Retinal pigment epithelial cell (primary cell): ENCODE measurements at regions not wholly inside any gene's neighbourhood (a gene's known extent, or its start where the extent isn't known, plus 50 kb on each side); places are given as distances from the start of the nearest gene placed in this dataset.

ENCODE experiments used
- DNase-seq: peaks from one replicate; pipeline ENCODE4 v3.0.0-alpha.2; 2010; ENCODE audit warnings: low read depth
- H3K4me3 ChIP-seq: 2 replicates; pipeline ENCODE4 v1.5.1; 2011; ENCODE audit warnings: mild to moderate bottlenecking, low read length, control low read depth, moderate library complexity
- CTCF ChIP-seq: conservative IDR thresholded peaks from 2 replicates; pipeline ENCODE4 v1.5.1; 2011; ENCODE audit warnings: low read depth, low read length, control low read depth, inconsistent platforms

- TF ChIP-seq CTCF = no peak
- DNase-seq = no peak
- no peak overlapping the region for H3K4me3 ChIP-seq
Observed at GRCh38 chr6:3625149-3625979, 126.1 kb downstream of the PXDC1 start.

GRCh38 chr6:3624250-3625136, 127.0 kb downstream of the PXDC1 start:
- TF ChIP-seq CTCF = no peak
- H3K4me3 ChIP-seq = no peak overlapping the region
- DNase-seq = no peak

GRCh38 chr6:3623451-3624249, 127.9 kb downstream of the PXDC1 start:
- no peak for TF ChIP-seq CTCF
- DNase-seq = no peak

GRCh38 chr6:3621411-3621810, 130.1 kb downstream of the PXDC1 start:
- no peak overlapping the region for H3K4me3 ChIP-seq
- no peak for DNase-seq
- no peak for TF ChIP-seq CTCF

More at GRCh38 chr6:3623451-3624249, 127.9 kb downstream of the PXDC1 start:
- no peak overlapping the region for H3K4me3 ChIP-seq

GRCh38 chr6:3620937-3621336, 130.6 kb downstream of the PXDC1 start:
- no peak for DNase-seq
- TF ChIP-seq CTCF = no peak
- no peak overlapping the region for H3K4me3 ChIP-seq

GRCh38 chr6:3620389-3620788, 131.1 kb downstream of the PXDC1 start:
- TF ChIP-seq CTCF = no peak

More at GRCh38 chr6:3620389-3620788, 131.1 kb downstream of the PXDC1 start:
- no peak overlapping the region for H3K4me3 ChIP-seq
- DNase-seq = no peak
